ENCODE measurements at regions not wholly inside any gene's neighbourhood (a gene's known extent, or its start where the extent isn't known, plus 50 kb on each side); places are given as distances from the start of the nearest gene placed in this dataset.

- in situ Hi-C loops (cut with HindIII; ENCODE audit: low pct_unique_long_range_greater_than_20kb, low sequenced_read_pairs): no loop called here
- DNase-seq (ENCODE audit: low read depth, low spot score): no peak
Measured at GRCh38 chr6:150456466-150456865, 87.7 kb downstream of the IYD start.

GRCh38 chr6:150456902-150457643, 88.3 kb downstream of the IYD start:
- no peak for DNase-seq (ENCODE audit: low read depth, low spot score)
- in situ Hi-C loops (cut with HindIII; ENCODE audit: low pct_unique_long_range_greater_than_20kb, low sequenced_read_pairs): no loop called here

- no peak for DNase-seq (ENCODE audit: low read depth, low spot score)
- in situ Hi-C loops (cut with HindIII; ENCODE audit: low pct_unique_long_range_greater_than_20kb, low sequenced_read_pairs): no loop called here
Measured at GRCh38 chr6:150458579-150458978, 89.8 kb downstream of the IYD start.

GRCh38 chr6:150463852-150464251, 95.0 kb downstream of the IYD start:
- DNase-seq (ENCODE audit: low read depth, low spot score): no peak
- in situ Hi-C loops (cut with HindIII; ENCODE audit: low pct_unique_long_range_greater_than_20kb, low sequenced_read_pairs): no loop called here

GRCh38 chr6:150464966-150465365, 96.2 kb downstream of the IYD start:
- in situ Hi-C loops (cut with HindIII; ENCODE audit: low pct_unique_long_range_greater_than_20kb, low sequenced_read_pairs): no loop called here
- no peak for DNase-seq (ENCODE audit: low read depth, low spot score)

GRCh38 chr6:150465610-150466009, 96.8 kb downstream of the IYD start:
- in situ Hi-C loops (cut with HindIII; ENCODE audit: low pct_unique_long_range_greater_than_20kb, low sequenced_read_pairs): no loop called here
- no peak for DNase-seq (ENCODE audit: low read depth, low spot score)

- in situ Hi-C loops (cut with HindIII; ENCODE audit: low pct_unique_long_range_greater_than_20kb, low sequenced_read_pairs): no loop called here
- DNase-seq (ENCODE audit: low read depth, low spot score): no peak
Measured at GRCh38 chr6:150466196-150466595, 97.4 kb downstream of the IYD start.

- no peak for DNase-seq (ENCODE audit: low read depth, low spot score)
- in situ Hi-C loops (cut with HindIII; ENCODE audit: low pct_unique_long_range_greater_than_20kb, low sequenced_read_pairs): no loop called here
Measured at GRCh38 chr6:150470131-150470530, 101.3 kb downstream of the IYD start.

GRCh38 chr6:150470960-150471665, 102.3 kb downstream of the IYD start:
- in situ Hi-C loops (cut with HindIII; ENCODE audit: low pct_unique_long_range_greater_than_20kb, low sequenced_read_pairs): no loop called here
- DNase-seq (ENCODE audit: low read depth, low spot score): no peak

- in situ Hi-C loops (cut with HindIII; ENCODE audit: low pct_unique_long_range_greater_than_20kb, low sequenced_read_pairs): no loop called here
- DNase-seq (ENCODE audit: low read depth, low spot score): no peak
Measured at GRCh38 chr6:150478656-150479545, 110.1 kb downstream of the IYD start.

- DNase-seq (ENCODE audit: low read depth, low spot score): no peak
- in situ Hi-C loops (cut with HindIII; ENCODE audit: low pct_unique_long_range_greater_than_20kb, low sequenced_read_pairs): no loop called here
Measured at GRCh38 chr6:150482883-150483409, 114.1 kb downstream of the IYD start.

- DNase-seq (ENCODE audit: low read depth, low spot score): no peak
- in situ Hi-C loops (cut with HindIII; ENCODE audit: low pct_unique_long_range_greater_than_20kb, low sequenced_read_pairs): no loop called here
Measured at GRCh38 chr6:150485161-150485958, 114.3 kb upstream of the PLEKHG1 start.

- peak; percentile 20 for DNase-seq (ENCODE audit: low read depth, low spot score)
- in situ Hi-C loops (cut with HindIII; ENCODE audit: low pct_unique_long_range_greater_than_20kb, low sequenced_read_pairs): no loop called here
Measured at GRCh38 chr6:150486048-150486447, 113.6 kb upstream of the PLEKHG1 start.

- in situ Hi-C loops (cut with HindIII; ENCODE audit: low pct_unique_long_range_greater_than_20kb, low sequenced_read_pairs): no loop called here
- DNase-seq (ENCODE audit: low read depth, low spot score): no peak
Measured at GRCh38 chr6:150490586-150490985, 109.1 kb upstream of the PLEKHG1 start.

- in situ Hi-C loops (cut with HindIII; ENCODE audit: low pct_unique_long_range_greater_than_20kb, low sequenced_read_pairs): no loop called here
- DNase-seq (ENCODE audit: low read depth, low spot score): no peak
Measured at GRCh38 chr6:150491131-150491810, 108.4 kb upstream of the PLEKHG1 start.

- in situ Hi-C loops (cut with HindIII; ENCODE audit: low pct_unique_long_range_greater_than_20kb, low sequenced_read_pairs): no loop called here
Measured at GRCh38 chr6:150491811-150492172, 107.9 kb upstream of the PLEKHG1 start.

GRCh38 chr6:150492507-150492906, 107.2 kb upstream of the PLEKHG1 start:
- in situ Hi-C loops (cut with HindIII; ENCODE audit: low pct_unique_long_range_greater_than_20kb, low sequenced_read_pairs): no loop called here
- DNase-seq (ENCODE audit: low read depth, low spot score): peak; percentile 28

More at GRCh38 chr6:150491811-150492172, 107.9 kb upstream of the PLEKHG1 start:
- no peak for DNase-seq (ENCODE audit: low read depth, low spot score)
